Right renal cortex interstitium (tissue), 3 donors: ENCODE measurements at regions not wholly inside any gene's neighbourhood (a gene's known extent, or its start where the extent isn't known, plus 50 kb on each side); places are given as distances from the start of the nearest gene placed in this dataset.
A peak's percentile ranks its signal among the peaks of the same experiment; 100 is the strongest.

Source experiments
- DNase-seq, 3 donors: peaks; one replicate each; pipeline ENCODE4 v3.0.0-alpha.2; 2013; ENCODE audit warnings: low read depth in 3 of 3, low spot score in 2 of 3

- DNase-seq: peak in 2 of 3 donors; percentile 15 to 24
Observed at GRCh38 chr6:8589941-8590729, 154.8 kb upstream of the SLC35B3 start.

- no peak for DNase-seq
Observed at GRCh38 chr6:8588176-8588575, 152.8 kb upstream of the SLC35B3 start.

- DNase-seq: no peak
Observed at GRCh38 chr6:8583291-8583690, 147.9 kb upstream of the SLC35B3 start.

- no peak for DNase-seq
Observed at GRCh38 chr6:8579372-8579771, 144.0 kb upstream of the SLC35B3 start.

GRCh38 chr6:8578006-8578405 lies 142.7 kb upstream of the SLC35B3 start:
- DNase-seq: no peak

- no peak for DNase-seq
Observed at GRCh38 chr6:8574749-8575468, 139.6 kb upstream of the SLC35B3 start.

- DNase-seq: no peak
Observed at GRCh38 chr6:8574311-8574710, 139.0 kb upstream of the SLC35B3 start.

- DNase-seq: no peak
Observed at GRCh38 chr6:8570256-8570920, 135.0 kb upstream of the SLC35B3 start.

GRCh38 chr6:8562125-8562524 lies 126.8 kb upstream of the SLC35B3 start:
- DNase-seq: no peak

GRCh38 chr6:8558953-8559352 lies 123.6 kb upstream of the SLC35B3 start:
- no peak for DNase-seq

- no peak for DNase-seq
Observed at GRCh38 chr6:8557014-8557748, 121.8 kb upstream of the SLC35B3 start.

- no peak for DNase-seq
Observed at GRCh38 chr6:8556370-8557013, 121.1 kb upstream of the SLC35B3 start.

- DNase-seq: no peak
Observed at GRCh38 chr6:8551993-8552392, 116.6 kb upstream of the SLC35B3 start.

GRCh38 chr6:8551386-8551785 lies 116.0 kb upstream of the SLC35B3 start:
- no peak for DNase-seq

GRCh38 chr6:8549074-8549790 lies 113.9 kb upstream of the SLC35B3 start:
- DNase-seq: no peak

- DNase-seq: no peak
Observed at GRCh38 chr6:8546496-8546895, 111.2 kb upstream of the SLC35B3 start.

- DNase-seq: no peak
Observed at GRCh38 chr6:8545336-8545735, 110.0 kb upstream of the SLC35B3 start.

GRCh38 chr6:8543714-8544113 lies 108.4 kb upstream of the SLC35B3 start:
- DNase-seq: no peak

GRCh38 chr6:8539453-8539852 lies 104.1 kb upstream of the SLC35B3 start:
- no peak for DNase-seq

- no peak for DNase-seq
Observed at GRCh38 chr6:8536122-8536521, 100.8 kb upstream of the SLC35B3 start.
